Endothelial cell of umbilical vein (primary cell): ENCODE measurements at regions not wholly inside any gene's neighbourhood (a gene's known extent, or its start where the extent isn't known, plus 50 kb on each side); places are given as distances from the start of the nearest gene placed in this dataset.

Experiments used
- BruUV-seq: library from RNA; stranded (reverse); fragments of 400-500 nt; replicated peaks from 2 replicates; lab custom pipeline; 2021; lab: Mats Ljungman, UMichigan
- CTCF ChIA-PET: fragments of 300-600, 350-600 bp; sonication (Branson Sonifier 250); formaldehyde crosslinking; loops from one replicate; lab custom pipeline; 2021; ENCODE audit warnings: antibody characterized with exemption, inconsistent platforms; lab: Charles Lee
- POLR2A ChIA-PET: fragments of 300-600, 350-600 bp; sonication (Branson Sonifier 250); formaldehyde crosslinking; loops from one replicate; lab custom pipeline; 2021; ENCODE audit warnings: antibody characterized with exemption, inconsistent platforms; lab: Charles Lee
- DNase-seq: peaks from one replicate; pipeline ENCODE4 v3.0.0-alpha.2; 2011; ENCODE audit warnings: low read depth, low spot score
- FAIRE-seq: peaks from 2 replicates; lab custom pipeline; 2011; peaks lifted over from hg19 to GRCh38; lab: Jason Lieb, UNC
- H2AFZ ChIP-seq: 2 replicates; pipeline ENCODE4 v1.6.0; 2012; ENCODE audit warnings: low read depth, low read length, control low read depth, inconsistent platforms
- H3K27ac ChIP-seq: 2 replicates; pipeline ENCODE4 v1.5.1; 2011; ENCODE audit warnings: low read depth, mild to moderate bottlenecking, control low read depth, low read length, moderate library complexity; ENCODE audit not compliant: insufficient read depth
- H3K27me3 ChIP-seq, 2 experiments: 2 replicates each; pipeline versions ENCODE4 v1.6.0 to v1.6.1; 2011; ENCODE audit warnings: low read length in 2 of 2, mixed read lengths in 1 of 2; ENCODE audit not compliant: control insufficient read depth in 2 of 2, insufficient read depth in 2 of 2
- H3K36me3 ChIP-seq, 2 experiments: 2 replicates in 1 of 2; 3 replicates in 1 of 2; pipeline ENCODE4 v1.5.1; 2011; ENCODE audit warnings: low read length in 2 of 2, mild to moderate bottlenecking in 1 of 2, moderate library complexity in 1 of 2; ENCODE audit not compliant: control insufficient read depth in 2 of 2, insufficient read depth in 2 of 2; ENCODE audit errors: extremely low read depth in 1 of 2
- H3K4me1 ChIP-seq: 3 replicates; pipeline ENCODE4 v1.5.1; 2011; ENCODE audit warnings: mild to moderate bottlenecking, low read length; ENCODE audit not compliant: control insufficient read depth, insufficient read depth; ENCODE audit errors: extremely low read depth
- H3K4me2 ChIP-seq: 2 replicates; pipeline ENCODE4 v1.6.1; 2011; ENCODE audit warnings: low read length, control low read depth, mixed read lengths; ENCODE audit not compliant: insufficient read depth
- H3K4me3 ChIP-seq, 3 experiments: fragments of 200-600 bp in 1 of 3; sonication (generic), shearing (Covaris generic) in 1 of 3; replicated peaks in 1 of 3; 2 replicates each; pipeline ENCODE4 v1.5.1; 2011 to 2016; ENCODE audit warnings: control low read depth in 3 of 3, low read length in 3 of 3, mild to moderate bottlenecking in 2 of 3, inconsistent platforms in 1 of 3, low read depth in 1 of 3, moderate library complexity in 1 of 3; ENCODE audit not compliant: insufficient read depth in 1 of 3
- H3K79me2 ChIP-seq: 2 replicates; pipeline ENCODE4 v1.6.0; 2012; ENCODE audit warnings: low read length, inconsistent platforms; ENCODE audit not compliant: control insufficient read depth, insufficient read depth
- H3K9ac ChIP-seq: replicated peaks from 2 replicates; pipeline ENCODE3; 2011; ENCODE audit warnings: low read length, control low read depth; ENCODE audit not compliant: insufficient read depth; ENCODE audit errors: extremely low read depth
- H3K9me1 ChIP-seq: replicated peaks from 3 replicates; pipeline ENCODE4 v1.6.0; 2011; ENCODE audit warnings: mild to moderate bottlenecking, low read length; ENCODE audit not compliant: control insufficient read depth, insufficient read depth; ENCODE audit errors: extremely low read depth
- H3K9me3 ChIP-seq: replicated peaks from 2 replicates; pipeline ENCODE4 v1.5.1; 2012; ENCODE audit warnings: low read length, inconsistent platforms; ENCODE audit not compliant: control insufficient read depth, insufficient read depth
- H4K20me1 ChIP-seq: replicated peaks from 2 replicates; pipeline ENCODE3; 2011; ENCODE audit warnings: mild to moderate bottlenecking, low read length; ENCODE audit not compliant: control insufficient read depth, insufficient read depth; ENCODE audit errors: extremely low read depth
- EZH2 ChIP-seq: IDR thresholded peaks from 2 replicates; pipeline ENCODE4 v1.6.1; 2012; ENCODE audit warnings: borderline replicate concordance, low read depth, mild to moderate bottlenecking, moderate library complexity, low read length, inconsistent platforms; ENCODE audit not compliant: severe bottlenecking
- FOS ChIP-seq: IDR thresholded peaks from 2 replicates; pipeline ENCODE4 v1.6.1; 2011; ENCODE audit warnings: mild to moderate bottlenecking, low read length, moderate library complexity, borderline replicate concordance; ENCODE audit not compliant: insufficient read depth
- GATA2 ChIP-seq: IDR thresholded peaks from 2 replicates; pipeline ENCODE4 v1.7.0; 2011; ENCODE audit warnings: low read depth, mild to moderate bottlenecking, moderate library complexity, mixed read lengths, low read length; ENCODE audit not compliant: insufficient read length, insufficient read depth
- JUN ChIP-seq: IDR thresholded peaks from 2 replicates; pipeline ENCODE4 v1.6.1; 2011; ENCODE audit warnings: borderline replicate concordance, low read depth; ENCODE audit not compliant: insufficient read length, insufficient read depth
- MYC ChIP-seq: IDR thresholded peaks from one replicate; pipeline ENCODE4 v1.6.1; 2011; ENCODE audit warnings: mild to moderate bottlenecking, low read depth, low read length
- dilution Hi-C: fragments of 300-500 bp; cut with MboI; formaldehyde crosslinking; loops from one replicate; pipeline ENCODE4 v1.15.0; 2019; ENCODE audit warnings: low sequenced_read_pairs; ENCODE audit not compliant: extremely low pct_ligation_motif_present
- intact Hi-C: fragments of 100-400 bp; cut with micrococcal nuclease; formaldehyde crosslinking; loops from one replicate; pipeline ENCODE4 v1.10.0; 2022
- TF ChIP-seq, protein P1 (sequence below): IDR thresholded peaks from 2 replicates; pipeline ENCODE4 v1.6.1; 2011; ENCODE audit not compliant: insufficient read depth, insufficient read length

DNA sequence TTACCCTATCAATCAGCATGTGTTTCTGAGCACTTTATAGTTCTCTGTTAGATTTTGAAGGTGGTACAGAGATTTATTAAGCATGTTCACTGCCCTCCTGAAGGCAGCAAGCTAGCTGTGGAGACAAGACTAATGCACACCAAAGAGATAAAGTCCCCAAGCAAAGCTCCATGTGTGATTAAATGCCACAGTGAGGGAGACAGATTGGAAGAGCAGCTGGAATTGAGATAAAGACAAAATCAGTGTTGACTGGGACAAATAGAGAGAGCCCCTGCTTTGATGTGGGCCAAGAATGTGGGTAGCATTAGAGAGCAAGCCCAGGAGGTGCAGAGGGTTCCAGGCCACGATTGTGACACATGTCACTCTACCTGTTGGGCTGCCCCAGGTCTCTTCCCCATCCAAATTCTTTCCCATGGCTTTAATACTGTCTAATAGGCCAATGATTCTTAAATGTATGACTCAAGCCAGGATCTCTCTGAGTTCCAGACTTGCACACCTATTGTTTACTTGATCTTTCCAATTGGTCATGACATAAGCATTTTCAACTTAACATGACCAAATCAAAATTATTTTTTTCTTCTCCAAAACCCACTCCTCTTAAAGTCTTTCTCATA lies 60.1 kb upstream of the ZC3H12C start:
- ChIA-PET CTCF (no interaction called here), POLR2A (no interaction called here)
- Histone ChIP-seq H4K20me1 (no peaks in the 10 kb centered on the region), H3K36me3 (no peaks in the 10 kb centered on the region), H3K9me1 (no peaks in the 10 kb centered on the region), H3K27me3 (no peaks in the 10 kb centered on the region), H3K9ac (no peak overlapping the region), H3K27ac (no peak overlapping the region), H3K79me2 (no peaks in the 10 kb centered on the region), H3K4me1 (peaks cover 8% of the 10 kb centered on the region), H3K4me2 (no peak overlapping the region), H2AFZ (no peak overlapping the region), H3K9me3 (no peaks in the 10 kb centered on the region), H3K4me3 (no peak overlapping the region)
- TF ChIP-seq JUN (no peak), GATA2 (no peak)
- TF ChIP-seq, protein P1, sequence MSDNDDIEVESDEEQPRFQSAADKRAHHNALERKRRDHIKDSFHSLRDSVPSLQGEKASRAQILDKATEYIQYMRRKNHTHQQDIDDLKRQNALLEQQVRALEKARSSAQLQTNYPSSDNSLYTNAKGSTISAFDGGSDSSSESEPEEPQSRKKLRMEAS, result no peak
- intact Hi-C loops (no loop called here), dilution Hi-C loops (no loop called here)
- no TSS peak for BruUV-seq
- no peak for FAIRE-seq
- DNase-seq, result no peak

DNA sequence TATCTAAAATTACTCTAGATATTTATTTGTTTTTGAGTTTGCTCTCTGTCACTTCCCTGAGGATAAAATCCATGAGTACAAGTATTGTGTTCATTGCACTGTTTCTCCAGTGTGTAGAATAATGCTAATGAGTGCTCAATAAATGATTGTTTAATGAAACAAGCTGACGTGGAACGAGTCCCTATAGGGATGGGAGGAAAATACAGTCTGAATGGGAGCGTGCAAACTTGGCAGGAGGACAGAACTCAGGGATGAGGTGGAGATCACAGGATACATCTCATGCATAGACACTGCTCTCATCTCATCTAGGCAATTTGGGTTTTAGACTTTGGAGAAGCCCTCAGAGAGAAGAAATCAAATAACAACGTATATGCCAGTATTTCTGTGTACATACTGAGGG lies 58.4 kb upstream of the ZC3H12C start:
- Histone ChIP-seq H3K79me2 (no peaks in the 10 kb centered on the region), H2AFZ (no peak overlapping the region), H3K27me3 (no peaks in the 10 kb centered on the region), H3K36me3 (no peaks in the 10 kb centered on the region), H3K9me1 (no peaks in the 10 kb centered on the region), H3K9me3 (no peaks in the 10 kb centered on the region), H3K4me1 (peaks cover 3% of the 10 kb centered on the region), H3K4me3 (no peak overlapping the region), H3K27ac (no peak overlapping the region), H3K9ac (no peak overlapping the region), H4K20me1 (no peaks in the 10 kb centered on the region), H3K4me2 (no peak overlapping the region)
- ChIA-PET POLR2A (no interaction called here), CTCF (no interaction called here)
- intact Hi-C loops (no loop called here), dilution Hi-C loops (no loop called here)
- DNase-seq (no peak), FAIRE-seq (no peak)
- BruUV-seq, result no TSS peak
- TF ChIP-seq EZH2 (no peak), FOS (no peak), MYC (no peak)
- TF ChIP-seq, protein P1, result no peak
